AG08396 (cell line): ENCODE measurements at regions not wholly inside any gene's neighbourhood (a gene's known extent, or its start where the extent isn't known, plus 50 kb on each side); places are given as distances from the start of the nearest gene placed in this dataset.
"Not testable (repeated sequence)": the region's sequence is repeated elsewhere in the genome, so short reads cannot be mapped to it uniquely, and the experiment has no call there.

Experiments used
- DNase-seq: peaks from one replicate; pipeline ENCODE4 v3.0.0; 2012; ENCODE audit warnings: low spot score, mixed read lengths

DNA sequence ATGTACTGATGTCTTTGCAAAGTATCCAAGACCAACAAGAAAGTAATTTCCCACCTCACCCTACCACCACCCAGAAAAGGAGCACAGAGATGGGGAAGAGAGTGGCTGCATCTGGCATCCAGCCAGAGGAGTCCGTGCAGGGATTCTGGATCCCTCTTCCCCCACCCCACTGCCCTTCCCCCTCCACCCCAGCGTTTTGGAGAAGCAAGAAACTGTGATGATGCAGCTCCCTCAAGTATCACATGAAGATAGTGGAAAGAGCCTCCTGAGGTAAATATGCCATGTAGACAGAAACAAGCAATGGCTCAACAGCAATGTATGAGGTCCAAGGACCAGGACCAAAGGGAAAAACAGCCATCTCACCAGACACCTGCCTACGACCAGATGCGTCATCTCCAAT lies 153.8 kb downstream of the DEPDC1B start:
- no peak for DNase-seq

DNA sequence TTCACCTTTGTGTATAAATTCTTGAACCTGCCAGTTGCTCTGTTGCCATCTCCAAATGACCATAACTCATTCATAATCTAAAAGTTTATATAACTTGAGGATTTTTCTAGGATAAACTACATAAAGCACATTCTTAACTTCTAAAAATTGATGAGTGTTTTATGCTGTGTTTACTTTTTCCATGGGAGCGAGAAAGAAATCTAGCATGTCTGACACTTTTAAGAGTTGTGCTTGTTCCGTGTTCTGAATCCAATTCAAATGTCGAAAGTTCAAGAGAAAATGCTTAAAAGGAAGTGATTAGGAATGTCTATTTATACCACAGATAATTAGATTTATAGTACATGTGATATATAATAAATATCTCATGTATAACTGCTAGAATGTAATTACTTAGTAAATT lies 154.4 kb downstream of the DEPDC1B start:
- no peak for DNase-seq

DNA sequence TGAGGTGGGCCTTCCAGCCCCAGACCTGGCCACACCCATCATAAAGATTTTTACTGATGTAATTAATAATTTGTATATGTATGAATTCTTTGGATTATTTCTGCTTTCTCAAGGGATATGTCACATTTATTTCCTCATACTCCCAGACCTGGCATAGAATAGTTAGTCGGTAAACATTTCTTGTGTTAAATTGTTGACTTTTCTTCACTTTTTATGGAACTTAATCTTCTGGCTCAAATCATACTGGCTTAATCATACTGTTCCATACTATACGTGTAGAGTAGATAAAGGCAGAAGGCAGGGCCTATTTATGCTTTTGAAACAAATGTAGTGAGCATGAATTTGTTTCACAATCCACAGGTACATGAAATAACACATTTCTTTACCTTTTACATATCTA lies 155.8 kb downstream of the DEPDC1B start:
- DNase-seq, result no peak

DNA sequence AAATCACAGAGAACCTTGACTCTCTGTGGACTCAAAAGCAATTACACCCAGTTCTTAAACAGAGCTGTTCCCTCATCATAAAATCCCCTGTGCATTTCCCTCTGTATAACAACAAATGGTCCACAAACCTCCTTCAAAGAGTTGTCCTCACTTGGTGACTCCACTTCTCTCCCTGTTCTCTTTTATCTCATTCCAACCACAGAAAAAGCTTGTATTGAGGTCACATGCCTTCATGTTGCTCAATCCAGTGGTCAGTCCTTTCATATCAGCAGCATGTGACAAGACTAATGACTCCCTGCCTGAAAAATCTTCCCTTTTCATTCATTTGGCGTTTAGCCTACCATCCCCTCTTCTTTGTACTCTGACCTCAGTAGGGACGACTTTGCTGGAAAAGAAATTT lies 158.0 kb downstream of the DEPDC1B start:
- DNase-seq, result peak; percentile 14

DNA sequence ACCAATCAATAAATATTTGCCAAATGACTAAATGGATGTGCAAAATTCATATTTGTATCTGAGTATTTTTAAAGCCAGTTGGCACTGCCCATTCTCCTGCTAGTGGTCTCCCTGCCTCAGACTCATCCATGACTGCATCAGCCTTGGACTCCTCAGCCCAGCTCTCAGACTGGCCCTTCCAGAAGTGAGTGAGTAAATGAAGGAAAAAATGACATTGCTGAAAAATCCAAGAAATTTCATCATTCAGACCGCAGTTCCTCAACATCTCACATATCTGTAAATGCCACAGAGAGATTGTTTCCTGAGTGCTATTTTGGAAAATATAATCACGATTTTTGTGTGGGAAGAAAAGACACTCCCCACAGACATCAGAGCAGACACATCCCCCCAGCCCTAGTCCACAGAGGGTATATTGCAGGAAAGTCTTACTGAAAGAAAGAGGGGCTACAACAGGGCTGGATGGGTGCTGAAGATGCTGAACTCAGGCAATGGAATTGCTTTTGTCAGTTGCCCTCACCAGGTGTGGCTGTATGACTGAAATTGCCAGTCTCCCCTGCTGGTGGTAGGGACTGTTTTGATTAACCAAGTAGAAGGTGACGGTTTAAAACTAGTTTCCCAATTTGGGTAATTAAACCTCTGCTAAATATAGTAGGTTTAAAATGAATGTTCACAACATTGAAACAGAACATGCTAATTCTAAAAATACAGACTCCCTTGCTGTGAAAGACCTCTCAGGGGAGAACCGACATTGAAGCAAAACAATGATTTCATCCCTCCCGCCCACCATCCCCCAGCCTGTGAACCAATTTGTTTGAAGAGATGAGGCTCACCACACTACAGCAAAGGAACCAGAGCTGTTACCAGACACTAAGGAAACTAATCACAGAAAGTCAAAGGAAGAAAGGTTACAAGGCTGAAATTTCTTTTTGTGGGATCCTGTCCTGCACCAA lies 158.8 kb downstream of the DEPDC1B start:
- DNase-seq, result peak; percentile 22

DNA sequence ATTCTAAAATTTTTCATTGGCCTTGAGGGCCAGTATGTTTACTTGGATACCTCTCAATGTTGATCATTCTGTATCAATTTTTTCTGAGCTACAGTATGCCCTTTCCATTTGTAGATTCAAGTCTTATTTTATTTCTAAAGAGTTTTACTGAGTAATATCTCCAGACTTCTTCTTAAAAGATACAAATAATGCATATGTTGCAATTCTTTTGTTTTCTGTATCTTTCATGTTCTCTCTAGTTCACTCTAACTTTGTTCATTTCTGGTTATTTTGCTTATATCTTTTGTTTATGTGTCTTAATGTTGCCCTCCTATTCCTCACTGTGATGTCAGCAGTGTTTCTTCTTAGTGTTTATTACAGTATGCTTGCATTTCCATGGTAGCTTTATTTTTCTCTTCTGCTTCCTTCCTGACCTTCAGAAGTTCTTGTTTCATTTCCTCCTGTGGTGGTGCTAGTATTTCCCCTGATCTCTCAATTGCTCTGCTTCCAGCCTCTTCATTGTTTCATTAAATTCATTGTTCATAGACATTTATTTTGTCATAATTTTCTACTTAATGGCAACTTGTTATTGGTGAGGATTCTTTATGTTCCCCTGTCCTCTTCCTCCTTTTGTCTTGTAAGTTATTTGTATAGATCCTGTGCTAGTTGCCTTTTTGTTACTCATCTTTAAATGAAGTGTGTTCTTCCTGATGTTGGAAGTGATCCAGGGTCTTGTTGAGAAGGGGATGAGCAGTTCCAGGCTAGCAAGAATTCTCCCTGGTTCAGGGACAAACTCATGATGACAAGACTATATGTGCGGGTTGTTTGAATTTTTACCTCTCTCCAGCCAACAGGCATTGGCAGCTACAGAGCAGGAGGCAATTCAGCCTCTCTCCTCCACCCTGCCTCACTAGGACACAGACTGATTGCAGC lies 160.8 kb downstream of the DEPDC1B start:
- no peak for DNase-seq

DNA sequence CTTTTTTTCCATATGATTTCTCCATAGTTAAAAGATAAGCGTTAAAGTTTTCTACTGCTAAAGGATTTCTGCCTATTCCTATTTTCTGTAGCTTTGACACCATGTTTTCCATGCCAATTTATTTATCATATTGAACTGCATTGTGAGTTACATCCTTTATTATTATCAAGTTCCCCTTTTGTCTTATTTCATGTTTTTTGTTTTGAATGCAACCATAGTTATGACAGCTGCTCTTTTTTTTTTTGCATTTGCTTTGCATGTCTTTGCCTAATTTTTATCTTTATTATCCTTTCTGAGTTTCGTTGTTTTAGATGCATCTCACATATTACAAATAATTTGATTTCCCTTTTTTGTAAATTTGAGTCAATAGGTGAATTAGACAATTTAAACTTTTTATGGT lies 161.5 kb downstream of the DEPDC1B start:
- no peak for DNase-seq

DNA sequence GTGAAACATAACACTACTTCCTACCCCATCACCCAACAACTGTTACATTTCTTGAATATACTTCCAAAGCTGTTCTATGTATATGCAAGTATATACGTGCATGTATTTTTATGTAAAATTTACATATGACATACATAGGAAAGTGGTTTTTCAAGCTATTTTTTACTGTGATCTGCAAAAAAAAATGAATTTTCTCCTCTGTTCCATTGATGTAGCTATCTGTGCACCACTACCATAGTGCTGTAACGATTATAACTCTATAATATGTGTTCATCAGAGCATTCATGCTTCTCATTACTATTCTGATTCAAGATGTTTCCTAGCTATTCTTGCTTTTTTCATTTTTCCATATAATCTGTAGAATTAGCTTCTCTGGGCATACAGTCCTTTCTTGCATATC lies 164.0 kb downstream of the DEPDC1B start:
- DNase-seq, result no peak

DNA sequence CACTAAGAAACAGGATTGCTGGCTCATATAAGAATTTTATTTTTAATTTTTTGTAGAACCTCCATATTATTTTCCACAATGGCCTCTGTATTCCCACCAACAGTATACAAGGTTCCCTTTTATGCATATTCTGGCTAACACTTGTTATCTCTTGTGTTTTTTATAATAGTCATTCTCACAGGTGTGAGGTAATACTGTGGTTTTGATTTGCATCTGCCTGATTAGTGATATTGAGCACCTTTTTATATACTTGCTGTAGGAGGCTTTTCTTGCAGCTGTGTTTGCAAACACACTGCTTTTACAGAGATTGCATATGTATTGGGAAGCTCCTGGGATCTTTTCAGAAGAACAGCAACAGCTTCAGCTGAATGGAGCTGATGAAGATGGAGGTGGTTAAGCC lies 164.8 kb downstream of the DEPDC1B start:
- no peak for DNase-seq

DNA sequence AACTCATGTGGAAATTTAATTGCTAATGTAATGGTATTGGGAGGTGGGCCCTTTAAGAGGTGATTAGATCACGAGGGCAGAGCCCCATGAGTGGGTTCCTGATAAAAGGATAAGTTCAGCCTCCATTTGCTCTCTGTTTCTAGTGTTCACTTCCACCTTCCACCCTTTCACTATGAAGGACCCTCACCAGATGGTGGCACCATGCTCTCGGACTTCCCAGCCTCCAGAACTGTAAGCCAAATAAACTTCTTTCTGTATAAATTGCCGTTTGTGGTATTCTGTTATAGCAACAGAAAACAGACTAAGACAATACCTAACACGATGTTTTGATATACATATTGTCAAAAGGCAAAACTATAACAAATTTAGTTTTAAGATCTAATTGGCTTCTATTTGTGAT lies 166.2 kb downstream of the DEPDC1B start:
- no peak for DNase-seq

DNA sequence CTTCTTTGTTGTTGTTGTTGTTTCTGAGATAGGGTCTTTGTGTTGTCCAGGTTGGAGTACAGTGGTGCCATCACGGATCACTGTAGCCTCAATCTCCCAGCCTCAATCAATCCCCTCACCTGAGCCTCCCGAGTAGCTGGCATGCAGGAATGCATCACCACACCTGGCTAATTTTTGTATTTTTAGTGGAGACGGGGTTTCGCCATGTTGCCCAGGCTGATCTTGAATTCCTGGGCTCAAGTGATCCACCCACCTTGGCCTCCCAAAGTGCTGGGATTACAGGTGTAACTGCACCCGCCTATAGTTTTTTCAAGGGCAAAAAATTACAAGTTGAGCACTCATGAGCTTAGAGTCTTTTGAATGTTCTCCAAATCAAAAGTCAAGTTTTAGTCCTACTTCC lies 167.2 kb downstream of the DEPDC1B start:
- DNase-seq, result not testable (repeated sequence)

DNA sequence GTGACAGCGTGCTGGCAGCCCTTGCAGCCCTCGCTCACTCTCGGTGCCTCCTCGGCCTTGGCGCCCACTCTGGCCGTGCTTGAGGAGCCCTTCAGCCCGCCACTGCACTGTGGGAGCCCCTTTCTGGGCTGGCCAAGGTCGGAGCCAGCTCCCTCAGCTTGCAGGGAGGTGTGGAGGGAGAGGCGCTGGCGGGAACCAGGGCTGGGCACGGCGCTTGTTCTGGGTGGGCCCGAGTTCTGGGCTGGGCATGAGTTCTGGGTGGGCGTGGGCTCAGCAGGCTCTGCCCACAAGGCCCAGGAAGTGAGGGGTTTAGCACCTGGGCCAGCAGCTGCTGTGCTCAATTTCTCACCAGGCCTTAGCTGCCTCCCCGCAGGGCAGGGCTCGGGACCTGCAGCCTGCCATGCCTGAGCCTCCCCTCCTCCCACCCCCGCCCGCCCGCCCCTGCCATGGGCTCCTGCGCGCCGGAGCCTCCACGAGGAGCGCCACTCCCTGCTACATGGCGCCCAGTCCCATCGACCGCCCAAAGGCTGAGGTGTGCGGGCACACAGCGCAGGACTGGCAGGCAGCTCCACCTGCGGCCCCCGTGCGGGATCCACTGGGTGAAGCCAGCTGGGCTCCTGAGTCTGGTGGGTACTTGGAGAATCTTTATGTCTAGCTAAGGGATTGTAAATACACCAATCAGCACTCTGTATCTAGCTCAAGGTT lies 169.7 kb downstream of the DEPDC1B start:
- not testable (repeated sequence) for DNase-seq

DNA sequence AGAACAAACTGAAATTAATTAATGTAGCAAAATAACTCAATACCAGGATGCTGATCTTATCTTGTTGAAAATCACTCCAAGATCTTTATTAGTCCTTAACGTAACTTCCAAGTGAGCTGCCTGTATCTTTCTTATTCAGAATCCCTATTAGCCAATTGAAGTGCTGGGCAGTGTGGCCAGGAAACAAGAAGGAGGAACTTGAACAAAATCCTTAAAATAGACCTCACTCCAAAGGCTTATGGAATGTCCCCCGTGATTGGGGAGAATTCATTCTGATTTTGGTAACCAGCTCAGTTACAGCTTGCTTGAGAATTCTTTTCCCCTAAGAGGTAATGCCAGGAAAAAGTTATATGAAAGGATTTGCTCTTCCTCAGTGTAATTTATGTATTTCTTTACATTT lies 171.0 kb downstream of the DEPDC1B start:
- no peak for DNase-seq

DNA sequence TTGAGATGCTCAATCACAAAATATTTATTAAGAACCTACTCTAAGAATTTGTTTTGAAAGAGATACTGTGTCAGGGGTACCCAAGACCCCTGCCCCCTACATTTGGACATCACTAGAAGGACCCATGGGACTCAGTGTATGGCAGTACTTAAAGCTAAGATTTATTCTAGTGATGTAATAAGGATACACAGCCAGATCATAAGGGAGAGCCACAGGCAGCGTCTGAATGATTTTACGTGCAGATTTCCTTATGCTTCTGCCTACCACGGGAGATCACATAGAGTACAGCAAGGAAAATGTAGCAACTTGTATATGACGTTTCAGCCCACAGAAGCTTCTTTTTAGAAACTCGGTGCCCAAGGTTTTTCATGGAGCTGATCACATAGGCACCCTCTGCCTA lies 172.9 kb downstream of the DEPDC1B start:
- DNase-seq, result no peak

DNA sequence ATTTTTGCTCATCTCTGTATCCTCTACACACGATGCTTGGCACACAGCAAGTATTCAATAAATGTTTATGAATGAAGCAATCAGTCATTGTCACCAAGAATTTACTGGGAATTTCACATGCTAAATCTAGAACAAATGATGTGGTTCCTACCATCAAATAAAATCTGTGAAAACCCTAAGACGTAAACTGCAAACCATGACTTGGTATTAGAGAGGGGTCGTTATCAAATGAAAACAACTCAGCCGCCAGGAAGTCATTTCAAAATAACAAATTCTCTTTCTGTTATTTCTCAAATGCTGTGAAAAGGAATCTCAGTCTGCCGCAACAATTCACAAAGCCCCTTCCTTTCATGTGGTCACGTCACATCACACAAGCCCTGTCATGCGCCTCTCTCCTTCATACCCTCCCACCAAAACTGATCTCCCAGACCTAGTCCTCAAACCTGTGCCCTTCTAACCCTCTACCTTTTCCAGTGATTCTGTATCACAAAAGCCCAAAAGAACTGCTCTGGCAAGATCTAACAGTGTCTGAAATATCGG lies 173.6 kb downstream of the DEPDC1B start:
- no peak for DNase-seq

DNA sequence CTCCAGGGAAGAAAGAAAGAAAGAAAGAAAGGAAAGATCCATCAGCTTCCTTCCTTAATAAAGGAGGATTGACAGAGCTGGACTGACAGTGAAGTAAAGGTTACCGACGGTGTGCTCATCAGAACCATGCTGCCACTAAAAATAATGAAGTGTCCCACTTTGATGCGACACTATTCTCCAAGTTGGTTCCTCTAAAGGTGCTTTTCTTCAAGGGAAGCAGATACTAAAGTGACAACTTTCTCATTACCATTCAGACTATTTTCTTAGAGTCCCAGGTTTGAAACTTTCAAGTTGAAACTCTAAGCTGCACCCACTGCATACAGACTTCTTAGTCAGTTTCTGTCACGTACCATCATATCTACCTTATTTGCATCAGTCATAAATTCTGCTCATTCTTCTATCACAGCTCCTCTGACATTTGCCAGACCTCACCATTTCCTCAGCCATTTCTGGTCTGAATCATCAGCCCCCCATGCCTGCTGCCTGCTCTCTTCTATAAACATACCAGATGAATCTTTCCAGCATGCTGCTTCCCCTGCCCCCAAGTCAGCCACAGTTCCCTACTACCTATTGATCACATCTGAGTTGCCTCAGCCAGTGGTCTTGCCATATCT lies 177.6 kb downstream of the DEPDC1B start:
- peak; percentile 62 for DNase-seq

DNA sequence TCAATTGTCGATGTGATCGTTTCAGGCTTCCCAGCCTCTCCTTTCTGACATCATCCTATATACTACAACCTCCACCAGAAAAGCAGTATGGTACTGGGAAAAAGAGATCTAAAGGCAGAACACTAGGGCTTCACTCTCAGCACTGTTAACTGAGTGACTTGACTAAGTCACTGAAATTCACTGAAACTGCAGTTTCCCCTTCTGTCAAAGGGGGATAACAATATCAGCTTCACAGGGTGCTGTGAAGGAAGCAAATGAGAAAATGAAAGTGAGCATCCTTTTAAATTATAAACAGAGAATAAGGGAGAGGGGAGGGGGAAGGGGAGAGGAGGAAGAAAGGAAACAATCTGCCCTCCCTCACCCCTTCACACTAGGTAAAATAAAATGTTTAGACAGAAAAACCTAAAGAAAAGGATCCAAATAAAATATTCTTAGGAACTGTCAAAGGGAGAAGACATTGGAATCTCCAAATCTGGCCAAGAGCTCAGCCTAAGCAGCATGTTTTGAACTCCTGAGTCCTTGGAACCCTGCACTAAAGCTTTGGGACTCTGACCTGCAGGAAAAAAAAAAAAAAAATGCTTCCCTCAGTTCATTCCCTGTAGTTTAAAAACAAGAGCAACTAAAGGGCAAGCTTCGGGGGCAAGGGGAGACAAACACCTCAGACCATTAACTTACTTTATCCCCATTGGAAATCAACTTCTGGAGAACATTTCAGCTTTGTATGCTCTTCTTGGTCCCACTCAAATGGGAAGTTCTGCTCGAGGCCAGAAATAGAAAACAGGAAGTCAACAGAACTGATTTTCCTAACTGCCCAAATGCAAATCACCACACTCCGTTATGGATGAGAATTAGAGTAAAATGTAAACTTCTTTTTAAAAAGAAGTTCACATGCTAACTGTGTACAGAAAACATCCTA lies 178.3 kb downstream of the DEPDC1B start:
- DNase-seq, result no peak

DNA sequence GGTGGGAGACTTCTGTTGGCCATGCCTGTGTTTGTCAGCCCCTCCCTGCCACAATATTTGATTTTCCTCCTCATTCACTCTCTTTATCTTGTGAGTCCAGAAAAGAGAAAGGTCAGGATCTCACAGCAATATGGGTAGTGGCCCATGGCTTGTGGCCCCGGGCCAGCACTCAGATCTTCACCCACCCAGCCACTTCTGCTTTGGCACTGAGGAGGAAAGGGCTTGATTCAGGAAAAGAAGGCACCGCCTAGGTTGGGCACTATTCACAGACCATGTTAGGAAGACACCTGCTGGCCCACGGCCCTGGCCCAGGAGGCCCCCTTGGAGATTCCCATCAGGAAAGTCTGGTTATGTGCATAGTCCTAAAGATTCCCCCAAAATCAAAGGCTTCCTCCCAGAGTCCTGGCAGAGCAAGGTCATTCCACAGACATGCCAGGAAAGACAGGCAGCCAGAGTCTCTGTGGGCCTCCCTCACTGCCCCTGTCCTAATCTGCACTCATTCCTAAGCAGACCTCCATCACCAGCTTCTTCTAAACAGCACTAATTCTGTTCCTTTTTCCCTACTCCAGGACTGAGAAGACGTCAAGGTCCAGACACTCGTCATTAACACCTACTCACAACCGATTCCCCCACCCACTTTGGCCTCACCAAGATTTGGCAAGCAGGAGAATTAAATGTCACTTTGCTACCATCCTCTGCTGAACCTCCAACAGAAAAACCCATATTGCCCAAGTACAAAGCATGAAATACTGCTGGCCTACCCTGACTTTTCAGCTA lies 179.3 kb downstream of the DEPDC1B start:
- no peak for DNase-seq

DNA sequence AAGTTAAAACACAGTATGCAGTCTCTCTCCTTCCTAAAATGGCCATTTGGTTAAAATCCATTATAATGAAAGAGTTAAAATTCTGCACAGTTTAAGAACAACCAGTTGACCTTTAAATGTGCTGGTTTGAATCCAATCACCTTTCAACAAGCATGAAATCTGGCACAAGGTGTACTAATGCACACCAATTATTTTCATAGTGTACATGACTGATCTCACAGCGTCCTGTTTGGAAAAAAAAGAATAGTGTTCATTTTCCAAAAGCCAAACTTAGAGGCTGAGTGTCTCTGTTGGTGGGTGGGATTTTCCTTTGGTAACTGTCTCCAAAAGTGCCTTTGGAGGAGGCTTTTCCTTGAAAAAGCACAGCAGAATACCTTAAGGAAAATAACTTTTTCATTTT lies 180.6 kb downstream of the DEPDC1B start:
- DNase-seq, result no peak

DNA sequence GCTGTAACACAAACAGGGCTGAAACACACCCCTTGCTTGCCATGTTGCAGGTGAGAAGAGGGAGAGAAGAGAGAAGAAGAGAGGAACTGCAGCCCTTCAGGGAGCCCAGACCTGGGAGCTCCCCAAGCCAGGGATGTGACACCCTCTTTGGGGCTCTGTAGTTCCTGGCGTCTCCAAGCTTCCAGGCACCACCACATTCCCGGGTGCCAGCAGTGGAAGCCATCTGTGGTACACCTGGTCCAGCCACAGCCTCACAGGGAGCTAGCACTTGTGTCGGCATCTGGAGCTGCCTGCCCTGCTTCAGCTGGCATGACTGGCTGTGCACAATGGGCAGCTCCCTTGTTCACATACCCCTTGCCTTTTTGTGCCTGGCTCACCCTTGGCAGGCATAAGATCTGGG lies 182.1 kb downstream of the DEPDC1B start:
- no peak for DNase-seq
